ENCODE measurements at regions not wholly inside any gene's neighbourhood (a gene's known extent, or its start where the extent isn't known, plus 50 kb on each side); places are given as distances from the start of the nearest gene placed in this dataset.

- Mint-ChIP-seq H3K36me3 (ENCODE audit: insufficient read depth, unreplicated experiment) (no peaks in the 10 kb centered on the region), H3K27me3 (ENCODE audit: insufficient read depth, unreplicated experiment) (peaks cover 6% of the 10 kb centered on the region), H3K27ac (ENCODE audit: unreplicated experiment) (no peak overlapping the region), H3K4me3 (ENCODE audit: unreplicated experiment) (no peak overlapping the region), H3K9me3 (ENCODE audit: unreplicated experiment) (no peaks in the 10 kb centered on the region), H3K4me1 (ENCODE audit: low read depth, unreplicated experiment) (no peaks in the 10 kb centered on the region)
- no peaks in the 10 kb centered on the region for H3K27me3 ChIP-seq (replicated peaks; ENCODE audit: control insufficient read depth, insufficient read depth, low read length)
- no peak for DNase-seq
- no peak overlapping the region for H3K4me3 ChIP-seq (ENCODE audit: low read depth, low read length)
- intact Hi-C loops (cut with micrococcal nuclease; ENCODE audit: unreplicated experiment), result no loop called here
- no TSS peak for BruUV-seq (replicated peaks)
- H3K9me3 ChIP-seq, result no peaks in the 10 kb centered on the region
- CTCF ChIA-PET, result no interaction called here
- no peaks in the 10 kb centered on the region for H3K36me3 ChIP-seq (ENCODE audit: control insufficient read depth, insufficient read depth, low read length)
- POLR2A ChIA-PET, result no interaction called here
- H3K4me1 ChIP-seq, result no peaks in the 10 kb centered on the region
- TF ChIP-seq CTCF (IDR thresholded peaks at IDR 0.05; ENCODE audit: insufficient read depth in 1 of 2, low read depth in 1 of 2, low read length in 1 of 2, severe bottlenecking in 1 of 2, unreplicated experiment in 1 of 2), result no peak
Observed at GRCh38 chr6:90960324-90960723, 373.5 kb upstream of the MAP3K7 start.

GRCh38 chr6:90955246-90955645, 368.4 kb upstream of the MAP3K7 start:
- Mint-ChIP-seq H3K27ac (ENCODE audit: unreplicated experiment) (no peak overlapping the region), H3K27me3 (ENCODE audit: insufficient read depth, unreplicated experiment) (peaks cover 2% of the 10 kb centered on the region)

GRCh38 chr6:90953405-90954161, 366.7 kb upstream of the MAP3K7 start:
- H3K9me3 Mint-ChIP-seq (ENCODE audit: unreplicated experiment), result no peaks in the 10 kb centered on the region

More at GRCh38 chr6:90955246-90955645, 368.4 kb upstream of the MAP3K7 start:
- intact Hi-C loops (cut with micrococcal nuclease; ENCODE audit: unreplicated experiment), result no loop called here
- TF ChIP-seq CTCF (IDR thresholded peaks at IDR 0.05; ENCODE audit: insufficient read depth in 1 of 2, low read depth in 1 of 2, low read length in 1 of 2, severe bottlenecking in 1 of 2, unreplicated experiment in 1 of 2), result no peak
- Mint-ChIP-seq H3K9me3 (ENCODE audit: unreplicated experiment) (no peaks in the 10 kb centered on the region), H3K4me3 (ENCODE audit: unreplicated experiment) (no peak overlapping the region), H3K4me1 (ENCODE audit: low read depth, unreplicated experiment) (no peaks in the 10 kb centered on the region), H3K36me3 (ENCODE audit: insufficient read depth, unreplicated experiment) (no peaks in the 10 kb centered on the region)
- H3K9me3 ChIP-seq, result no peaks in the 10 kb centered on the region
- no peaks in the 10 kb centered on the region for H3K36me3 ChIP-seq (ENCODE audit: control insufficient read depth, insufficient read depth, low read length)
- no peak overlapping the region for H3K4me3 ChIP-seq (ENCODE audit: low read depth, low read length)
- ChIA-PET POLR2A (no interaction called here), CTCF (no interaction called here)
- H3K4me1 ChIP-seq, result no peaks in the 10 kb centered on the region
- DNase-seq, result no peak
- BruUV-seq (replicated peaks), result no TSS peak
- H3K27me3 ChIP-seq (replicated peaks; ENCODE audit: control insufficient read depth, insufficient read depth, low read length), result no peaks in the 10 kb centered on the region

More at GRCh38 chr6:90953405-90954161, 366.7 kb upstream of the MAP3K7 start:
- ChIA-PET POLR2A (no interaction called here), CTCF (no interaction called here)
- Mint-ChIP-seq H3K27me3 (ENCODE audit: insufficient read depth, unreplicated experiment) (no peaks in the 10 kb centered on the region), H3K4me3 (ENCODE audit: unreplicated experiment) (no peak overlapping the region), H3K4me1 (ENCODE audit: low read depth, unreplicated experiment) (no peaks in the 10 kb centered on the region), H3K27ac (ENCODE audit: unreplicated experiment) (no peak overlapping the region), H3K36me3 (ENCODE audit: insufficient read depth, unreplicated experiment) (no peaks in the 10 kb centered on the region)
- H3K4me3 ChIP-seq (ENCODE audit: low read depth, low read length), result no peak overlapping the region
- no peaks in the 10 kb centered on the region for H3K4me1 ChIP-seq
- no TSS peak for BruUV-seq (replicated peaks)
- no peaks in the 10 kb centered on the region for H3K9me3 ChIP-seq
- no peak for DNase-seq
- H3K36me3 ChIP-seq (ENCODE audit: control insufficient read depth, insufficient read depth, low read length), result no peaks in the 10 kb centered on the region
- H3K27me3 ChIP-seq (replicated peaks; ENCODE audit: control insufficient read depth, insufficient read depth, low read length), result no peaks in the 10 kb centered on the region
- intact Hi-C loops (cut with micrococcal nuclease; ENCODE audit: unreplicated experiment), result no loop called here
- no peak for TF ChIP-seq CTCF (IDR thresholded peaks at IDR 0.05; ENCODE audit: insufficient read depth in 1 of 2, low read depth in 1 of 2, low read length in 1 of 2, severe bottlenecking in 1 of 2, unreplicated experiment in 1 of 2)

Measured in Caco-2 (cell line).